ENCODE measurements at regions not wholly inside any gene's neighbourhood (a gene's known extent, or its start where the extent isn't known, plus 50 kb on each side); places are given as distances from the start of the nearest gene placed in this dataset.

- H3K27me3 Mint-ChIP-seq, result peaks cover 6% of the 10 kb centered on the region
- no peaks in the 10 kb centered on the region for H3K36me3 Mint-ChIP-seq (ENCODE audit: low read depth)
- DNase-seq, result no peak
- no peaks in the 10 kb centered on the region for H3K9me3 ChIP-seq (ENCODE audit: control insufficient read depth, low read length, poor library complexity, severe bottlenecking)
- no peak overlapping the region for H3K27ac Mint-ChIP-seq
- peaks cover 12% of the 10 kb centered on the region for H3K4me1 Mint-ChIP-seq
- no peak overlapping the region for H3K4me3 Mint-ChIP-seq
- ATAC-seq, result no peak
Observed at GRCh38 chr18:78411539-78411938, 568.1 kb upstream of the SALL3 start.

GRCh38 chr18:78414302-78414701, 565.3 kb upstream of the SALL3 start:
- H3K27ac Mint-ChIP-seq, result no peak overlapping the region
- peaks cover 6% of the 10 kb centered on the region for H3K27me3 Mint-ChIP-seq
- H3K9me3 ChIP-seq (ENCODE audit: control insufficient read depth, low read length, poor library complexity, severe bottlenecking), result no peaks in the 10 kb centered on the region
- no peaks in the 10 kb centered on the region for H3K4me1 Mint-ChIP-seq
- DNase-seq (no peak), ATAC-seq (no peak)
- no peaks in the 10 kb centered on the region for H3K36me3 Mint-ChIP-seq (ENCODE audit: low read depth)
- no peak overlapping the region for H3K4me3 Mint-ChIP-seq

- ATAC-seq, result no peak
- Mint-ChIP-seq H3K27me3 (peaks cover 9% of the 10 kb centered on the region), H3K4me3 (no peak overlapping the region), H3K4me1 (no peaks in the 10 kb centered on the region), H3K27ac (no peak overlapping the region), H3K36me3 (ENCODE audit: low read depth) (no peaks in the 10 kb centered on the region)
- no peak for DNase-seq
- H3K9me3 ChIP-seq (ENCODE audit: control insufficient read depth, low read length, poor library complexity, severe bottlenecking), result no peaks in the 10 kb centered on the region
Observed at GRCh38 chr18:78416853-78417252, 562.8 kb upstream of the SALL3 start.

- Mint-ChIP-seq H3K4me1 (no peaks in the 10 kb centered on the region), H3K27ac (no peak overlapping the region), H3K27me3 (peaks cover 15% of the 10 kb centered on the region), H3K36me3 (ENCODE audit: low read depth) (no peaks in the 10 kb centered on the region), H3K4me3 (no peak overlapping the region)
- DNase-seq (no peak), ATAC-seq (no peak)
- H3K9me3 ChIP-seq (ENCODE audit: control insufficient read depth, low read length, poor library complexity, severe bottlenecking), result no peaks in the 10 kb centered on the region
Observed at GRCh38 chr18:78418379-78418778, 561.2 kb upstream of the SALL3 start.

- ATAC-seq (no peak), DNase-seq (no peak)
- no peaks in the 10 kb centered on the region for H3K36me3 Mint-ChIP-seq (ENCODE audit: low read depth)
- no peak overlapping the region for H3K4me3 Mint-ChIP-seq
- no peaks in the 10 kb centered on the region for H3K4me1 Mint-ChIP-seq
- H3K27ac Mint-ChIP-seq, result no peak overlapping the region
- H3K9me3 ChIP-seq (ENCODE audit: control insufficient read depth, low read length, poor library complexity, severe bottlenecking), result no peaks in the 10 kb centered on the region
- peaks cover 20% of the 10 kb centered on the region for H3K27me3 Mint-ChIP-seq
Observed at GRCh38 chr18:78419171-78419570, 560.4 kb upstream of the SALL3 start.

GRCh38 chr18:78420116-78420515, 559.5 kb upstream of the SALL3 start:
- H3K9me3 ChIP-seq (ENCODE audit: control insufficient read depth, low read length, poor library complexity, severe bottlenecking), result no peaks in the 10 kb centered on the region
- Mint-ChIP-seq H3K27ac (no peak overlapping the region), H3K36me3 (ENCODE audit: low read depth) (no peaks in the 10 kb centered on the region), H3K4me3 (no peak overlapping the region), H3K27me3 (peaks cover 25% of the 10 kb centered on the region), H3K4me1 (no peaks in the 10 kb centered on the region)
- ATAC-seq (no peak), DNase-seq (no peak)

GRCh38 chr18:78421392-78421791, 558.2 kb upstream of the SALL3 start:
- H3K4me3 Mint-ChIP-seq, result no peak overlapping the region

DNA sequence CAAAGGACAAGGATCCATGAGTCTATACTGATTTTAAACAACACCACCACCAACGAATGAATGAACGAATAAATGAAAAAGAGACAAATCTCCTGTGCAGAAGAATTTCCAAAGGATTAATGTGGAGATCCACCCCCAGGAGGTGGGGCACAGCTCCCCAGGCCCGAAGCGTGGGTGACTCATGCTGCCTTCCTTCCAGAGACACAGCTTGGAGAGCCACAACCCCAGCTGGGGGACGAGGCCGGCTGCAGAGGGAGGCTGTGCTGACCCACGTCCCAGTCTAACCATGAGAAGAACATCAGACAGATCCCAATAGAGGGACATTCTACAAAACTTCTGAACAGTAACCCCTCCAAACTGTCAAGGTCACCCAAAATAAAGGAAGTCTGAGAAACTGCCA, 557.3 kb upstream of the SALL3 start:
- Mint-ChIP-seq H3K4me1 (no peaks in the 10 kb centered on the region), H3K27me3 (peaks cover 25% of the 10 kb centered on the region), H3K36me3 (ENCODE audit: low read depth) (no peaks in the 10 kb centered on the region), H3K27ac (no peak overlapping the region), H3K4me3 (no peak overlapping the region)
- no peak for ATAC-seq
- no peaks in the 10 kb centered on the region for H3K9me3 ChIP-seq (ENCODE audit: control insufficient read depth, low read length, poor library complexity, severe bottlenecking)
- no peak for DNase-seq

More at GRCh38 chr18:78421392-78421791, 558.2 kb upstream of the SALL3 start:
- H3K9me3 ChIP-seq (ENCODE audit: control insufficient read depth, low read length, poor library complexity, severe bottlenecking), result no peaks in the 10 kb centered on the region
- DNase-seq (no peak), ATAC-seq (no peak)
- H3K27me3 Mint-ChIP-seq, result peaks cover 25% of the 10 kb centered on the region
- no peaks in the 10 kb centered on the region for H3K4me1 Mint-ChIP-seq
- H3K36me3 Mint-ChIP-seq (ENCODE audit: low read depth), result no peaks in the 10 kb centered on the region
- H3K27ac Mint-ChIP-seq, result no peak overlapping the region

- Mint-ChIP-seq H3K36me3 (ENCODE audit: low read depth) (no peaks in the 10 kb centered on the region), H3K4me3 (no peak overlapping the region), H3K27me3 (peaks cover 25% of the 10 kb centered on the region), H3K4me1 (no peaks in the 10 kb centered on the region), H3K27ac (no peak overlapping the region)
- H3K9me3 ChIP-seq (ENCODE audit: control insufficient read depth, low read length, poor library complexity, severe bottlenecking), result no peaks in the 10 kb centered on the region
- ATAC-seq (no peak), DNase-seq (no peak)
Observed at GRCh38 chr18:78423811-78424210, 555.8 kb upstream of the SALL3 start.

- Mint-ChIP-seq H3K27me3 (peaks cover 25% of the 10 kb centered on the region), H3K4me1 (no peaks in the 10 kb centered on the region), H3K36me3 (ENCODE audit: low read depth) (no peaks in the 10 kb centered on the region), H3K27ac (no peak overlapping the region), H3K4me3 (no peak overlapping the region)
- ATAC-seq, result no peak
- DNase-seq, result no peak
- H3K9me3 ChIP-seq (ENCODE audit: control insufficient read depth, low read length, poor library complexity, severe bottlenecking), result no peaks in the 10 kb centered on the region
Observed at GRCh38 chr18:78424403-78425018, 555.1 kb upstream of the SALL3 start.

- no peaks in the 10 kb centered on the region for H3K9me3 ChIP-seq (ENCODE audit: control insufficient read depth, low read length, poor library complexity, severe bottlenecking)
- H3K4me1 Mint-ChIP-seq, result no peaks in the 10 kb centered on the region
- no peak for DNase-seq
- no peak overlapping the region for H3K27ac Mint-ChIP-seq
- no peak for ATAC-seq
- H3K36me3 Mint-ChIP-seq (ENCODE audit: low read depth), result no peaks in the 10 kb centered on the region
- H3K27me3 Mint-ChIP-seq, result peaks cover 21% of the 10 kb centered on the region
- H3K4me3 Mint-ChIP-seq, result no peak overlapping the region
Observed at GRCh38 chr18:78425019-78425412, 554.6 kb upstream of the SALL3 start.

DNA sequence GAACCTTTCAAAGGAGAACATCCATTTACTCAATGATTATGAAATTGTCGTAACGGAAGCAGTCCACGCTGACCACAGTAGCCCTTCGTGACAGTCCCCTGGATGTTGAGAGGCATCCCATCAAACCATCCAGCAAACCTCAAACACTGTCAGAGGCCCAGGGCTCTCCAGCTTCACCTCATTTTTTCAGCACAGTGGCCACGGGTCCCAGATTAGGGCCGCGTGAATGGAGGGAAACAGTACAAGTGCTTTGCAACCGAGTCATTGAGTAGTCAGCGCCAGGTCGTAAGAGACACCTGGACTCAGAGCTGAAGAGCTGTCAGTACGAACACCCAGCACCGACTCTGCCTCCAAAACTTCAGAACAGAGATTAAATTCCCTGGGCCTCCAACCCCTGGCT, 552.5 kb upstream of the SALL3 start:
- Mint-ChIP-seq H3K4me1 (no peaks in the 10 kb centered on the region), H3K27me3 (peaks cover 14% of the 10 kb centered on the region), H3K27ac (no peak overlapping the region), H3K36me3 (ENCODE audit: low read depth) (peaks cover 3% of the 10 kb centered on the region), H3K4me3 (no peak overlapping the region)
- ATAC-seq (no peak), DNase-seq (no peak)
- no peaks in the 10 kb centered on the region for H3K9me3 ChIP-seq (ENCODE audit: control insufficient read depth, low read length, poor library complexity, severe bottlenecking)

- H3K4me1 Mint-ChIP-seq, result no peaks in the 10 kb centered on the region
- DNase-seq (no peak), ATAC-seq (no peak)
- no peaks in the 10 kb centered on the region for H3K9me3 ChIP-seq (ENCODE audit: control insufficient read depth, low read length, poor library complexity, severe bottlenecking)
- H3K27me3 Mint-ChIP-seq, result peaks cover 5% of the 10 kb centered on the region
- no peak overlapping the region for H3K27ac Mint-ChIP-seq
- no peak overlapping the region for H3K4me3 Mint-ChIP-seq
- peaks cover 3% of the 10 kb centered on the region for H3K36me3 Mint-ChIP-seq (ENCODE audit: low read depth)
Observed at GRCh38 chr18:78429127-78430108, 550.2 kb upstream of the SALL3 start.

Data from T-helper 17 cell (primary cell).